ENCODE measurements at regions not wholly inside any gene's neighbourhood (a gene's known extent, or its start where the extent isn't known, plus 50 kb on each side); places are given as distances from the start of the nearest gene placed in this dataset.
A peak's percentile ranks its signal among the peaks of the same experiment; 100 is the strongest.

- no peak for DNase-seq (ENCODE audit: low read depth in 4 of 4, low spot score in 2 of 4)
Observed at GRCh38 chrX:8870411-8870810, 69.2 kb upstream of the FAM9A start.

DNA sequence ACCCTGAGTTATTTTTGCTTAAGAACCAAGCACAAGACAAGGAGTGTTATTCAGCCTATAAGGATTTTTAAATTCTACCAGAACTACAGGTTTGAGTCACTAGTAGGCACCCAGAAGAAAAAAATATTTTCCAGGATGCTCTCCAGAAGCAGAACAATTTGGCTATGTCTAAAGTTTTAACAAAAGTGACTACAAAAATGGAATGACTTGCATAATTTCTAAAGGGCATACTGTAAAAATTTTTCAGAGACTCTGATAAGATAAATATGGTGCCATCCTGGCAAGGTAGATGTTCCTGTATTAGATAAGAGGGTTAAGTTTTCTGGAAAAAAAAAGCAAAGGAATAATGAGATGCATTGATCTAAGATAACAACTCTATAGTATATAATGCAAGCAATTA lies 68.6 kb upstream of the FAM9A start:
- DNase-seq (ENCODE audit: low read depth in 4 of 4, low spot score in 2 of 4), result no peak

- peak in 1 of 4 donors; percentile 17 for DNase-seq (ENCODE audit: low read depth in 4 of 4, low spot score in 2 of 4)
Observed at GRCh38 chrX:8868906-8869305, 67.7 kb upstream of the FAM9A start.

DNA sequence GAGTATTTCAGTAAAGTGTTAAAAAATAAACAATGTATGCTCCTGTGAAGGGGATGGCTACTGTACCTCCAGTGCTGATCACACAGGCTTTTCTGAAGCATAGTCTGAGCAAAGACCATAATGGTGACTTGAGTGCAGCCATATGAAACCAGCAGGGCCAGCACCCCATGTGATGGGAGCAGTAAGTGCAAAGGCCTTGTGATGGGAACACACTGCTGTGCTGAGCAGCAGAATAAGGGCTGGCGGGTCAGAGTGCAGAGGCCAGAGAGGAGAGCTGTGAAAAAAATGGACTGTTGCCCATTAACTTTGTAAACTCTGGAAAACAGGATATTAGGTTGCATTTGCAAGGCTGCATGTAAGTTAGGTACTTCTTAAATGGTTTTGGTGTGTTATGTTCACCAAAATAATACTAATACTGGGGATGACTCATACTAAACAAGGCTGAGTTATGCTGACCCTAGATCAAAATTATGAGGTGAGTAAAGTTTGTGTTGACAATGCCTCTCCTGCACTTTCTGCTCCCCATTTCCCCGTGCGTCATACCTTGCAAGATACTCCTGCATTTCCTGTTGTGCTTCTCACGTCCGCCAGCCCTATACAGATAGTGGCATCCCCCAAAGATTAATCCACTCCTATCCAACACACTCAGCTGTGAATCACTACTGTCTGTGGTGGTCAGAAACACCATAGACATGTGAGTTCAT lies 67.0 kb upstream of the FAM9A start:
- no peak for DNase-seq (ENCODE audit: low read depth in 4 of 4, low spot score in 2 of 4)

DNA sequence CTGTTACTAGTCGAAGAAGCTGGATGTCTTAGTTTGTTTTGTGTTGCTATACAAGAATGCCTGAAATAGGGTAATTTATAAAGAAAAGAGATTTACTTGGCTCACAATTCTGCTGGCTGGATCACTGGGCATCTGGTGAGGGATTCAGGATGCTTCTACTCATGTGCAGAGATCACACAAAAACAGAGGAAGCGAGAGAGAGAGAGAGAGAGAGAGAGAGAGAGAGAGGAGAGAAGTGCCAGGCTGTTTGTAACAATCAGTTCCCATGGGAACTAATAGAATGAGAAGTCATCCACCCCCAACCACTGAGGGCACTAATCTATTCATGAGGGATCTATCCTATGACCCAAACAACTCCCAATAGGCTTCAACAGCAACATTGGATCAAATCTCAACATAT lies 66.2 kb upstream of the FAM9A start:
- no peak for DNase-seq (ENCODE audit: low read depth in 4 of 4, low spot score in 2 of 4)

DNA sequence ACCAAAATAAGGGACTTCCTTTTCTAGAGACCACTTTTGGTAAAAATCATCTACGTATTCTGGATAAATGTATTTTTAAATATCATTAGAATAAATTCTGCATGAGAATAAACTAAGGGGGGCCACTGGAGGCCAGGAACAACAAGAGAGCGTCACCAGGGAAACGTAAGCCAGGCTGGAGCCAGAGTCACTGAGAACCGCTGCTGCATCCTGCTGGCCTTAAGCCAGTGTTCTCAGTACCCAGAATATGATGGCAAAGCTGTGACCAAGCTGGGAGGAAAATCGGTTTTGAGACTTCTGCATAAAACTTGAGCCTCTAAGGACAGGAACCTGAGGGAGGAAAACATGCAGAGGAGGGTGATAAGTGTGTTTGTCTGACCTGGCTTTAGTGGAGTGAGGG lies 63.0 kb upstream of the FAM9A start:
- DNase-seq (ENCODE audit: low read depth in 4 of 4, low spot score in 2 of 4), result no peak

GRCh38 chrX:8861908-8862307 lies 60.7 kb upstream of the FAM9A start:
- no peak for DNase-seq (ENCODE audit: low read depth in 4 of 4, low spot score in 2 of 4)

DNA sequence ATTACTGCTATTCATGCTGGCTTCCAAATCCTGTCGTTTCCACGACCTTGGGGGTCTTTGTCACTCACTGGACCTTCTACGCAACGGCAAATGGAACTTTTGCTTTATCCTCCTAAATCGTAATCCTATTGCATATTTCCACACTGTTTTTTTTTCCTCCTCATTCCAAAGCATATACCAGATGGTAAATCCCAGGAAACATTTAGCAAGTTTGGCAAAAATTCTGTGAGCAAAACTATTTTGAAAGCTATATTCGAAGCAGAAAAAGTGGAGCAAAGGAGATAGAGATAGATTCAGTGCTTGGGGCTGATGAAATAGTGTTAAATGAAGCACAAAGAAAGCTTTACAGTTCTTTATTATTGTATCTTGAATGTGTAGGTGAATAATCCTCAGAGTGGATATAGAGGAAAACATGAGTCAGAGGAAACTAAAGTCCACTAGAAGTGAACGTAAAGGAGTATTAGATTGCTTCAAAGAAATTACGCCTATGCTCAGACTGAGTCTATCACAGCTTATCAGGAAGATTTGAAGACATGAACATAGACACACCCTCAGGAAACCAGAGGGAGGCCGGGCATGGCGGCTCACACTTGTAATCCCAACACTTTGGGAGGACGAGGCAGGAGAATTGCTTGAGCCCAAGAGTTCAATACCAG lies 50.2 kb upstream of the FAM9A start:
- no peak for DNase-seq (ENCODE audit: low read depth in 4 of 4, low spot score in 2 of 4)
